IPS-18a (cell line): ENCODE measurements at regions not wholly inside any gene's neighbourhood (a gene's known extent, or its start where the extent isn't known, plus 50 kb on each side); places are given as distances from the start of the nearest gene placed in this dataset.
"Not testable (repeated sequence)": the region's sequence is repeated elsewhere in the genome, so short reads cannot be mapped to it uniquely, and the experiment has no call there.

Experiments used
- H3K27ac ChIP-seq: one replicate; pipeline ENCODE4 v1.5.1; 2013; ENCODE audit warnings: low read length
- H3K27me3 ChIP-seq: one replicate; pipeline ENCODE4 v1.6.1; 2013; ENCODE audit warnings: mild to moderate bottlenecking, low read length; ENCODE audit not compliant: control insufficient read depth, insufficient read depth
- H3K36me3 ChIP-seq: one replicate; pipeline ENCODE4 v1.6.1; 2013; ENCODE audit warnings: low read depth, low read length; ENCODE audit not compliant: control insufficient read depth
- H3K4me1 ChIP-seq: one replicate; pipeline ENCODE4 v1.6.1; 2013; ENCODE audit warnings: low read depth, low read length; ENCODE audit not compliant: control insufficient read depth
- H3K4me3 ChIP-seq: one replicate; pipeline ENCODE4 v1.5.1; 2013; ENCODE audit warnings: low read length
- H3K9ac ChIP-seq: one replicate; pipeline ENCODE4 v1.6.1; 2013; ENCODE audit warnings: mild to moderate bottlenecking, low read length, moderate library complexity
- H3K9me3 ChIP-seq: one replicate; pipeline ENCODE4 v1.6.1; 2013; ENCODE audit warnings: low read depth, low read length; ENCODE audit not compliant: control insufficient read depth

GRCh38 chr4:31750581-31750980 lies 1030.4 kb downstream of the PCDH7 start:
- H3K36me3 ChIP-seq, H3K27me3 ChIP-seq, H3K4me1 ChIP-seq, H3K9me3 ChIP-seq, H3K9ac ChIP-seq, H3K27ac ChIP-seq, H3K4me3 ChIP-seq: not testable (repeated sequence)

- Histone ChIP-seq H3K9me3 (no peaks in the 10 kb centered on the region), H3K9ac (no peak overlapping the region), H3K27ac (no peak overlapping the region), H3K27me3 (no peaks in the 10 kb centered on the region), H3K36me3 (no peaks in the 10 kb centered on the region), H3K4me3 (no peak overlapping the region), H3K4me1 (no peaks in the 10 kb centered on the region)
These were observed 1035.6 kb downstream of the PCDH7 start for GRCh38 chr4:31755751-31756150.

GRCh38 chr4:31768756-31769155 lies 1048.6 kb downstream of the PCDH7 start:
- Histone ChIP-seq H3K9ac (no peak overlapping the region), H3K36me3 (no peaks in the 10 kb centered on the region), H3K4me1 (no peaks in the 10 kb centered on the region), H3K27me3 (no peaks in the 10 kb centered on the region), H3K4me3 (no peak overlapping the region), H3K27ac (no peak overlapping the region), H3K9me3 (no peaks in the 10 kb centered on the region)

- Histone ChIP-seq H3K4me3 (no peak overlapping the region), H3K9ac (no peak overlapping the region), H3K4me1 (peaks cover under 1% of the 10 kb centered on the region), H3K27me3 (no peaks in the 10 kb centered on the region), H3K27ac (no peak overlapping the region), H3K36me3 (no peaks in the 10 kb centered on the region), H3K9me3 (no peaks in the 10 kb centered on the region)
These were observed 1063.1 kb downstream of the PCDH7 start for GRCh38 chr4:31783311-31783710.

- Histone ChIP-seq H3K9me3 (no peaks in the 10 kb centered on the region), H3K4me3 (no peak overlapping the region), H3K27me3 (no peaks in the 10 kb centered on the region), H3K36me3 (no peaks in the 10 kb centered on the region), H3K9ac (no peak overlapping the region), H3K27ac (no peak overlapping the region), H3K4me1 (peaks cover 6% of the 10 kb centered on the region)
These were observed 1064.4 kb downstream of the PCDH7 start for GRCh38 chr4:31784558-31784957.

GRCh38 chr4:31787701-31788100 lies 1067.5 kb downstream of the PCDH7 start:
- Histone ChIP-seq H3K36me3 (no peaks in the 10 kb centered on the region), H3K27me3 (no peaks in the 10 kb centered on the region), H3K9ac (no peak overlapping the region), H3K9me3 (no peaks in the 10 kb centered on the region), H3K27ac (no peak overlapping the region), H3K4me1 (peaks cover 6% of the 10 kb centered on the region), H3K4me3 (no peak overlapping the region)

- Histone ChIP-seq H3K36me3 (no peaks in the 10 kb centered on the region), H3K27ac (no peak overlapping the region), H3K27me3 (no peaks in the 10 kb centered on the region), H3K9me3 (no peaks in the 10 kb centered on the region), H3K9ac (no peak overlapping the region), H3K4me3 (no peak overlapping the region), H3K4me1 (peaks cover 6% of the 10 kb centered on the region)
These were observed 1068.5 kb downstream of the PCDH7 start for GRCh38 chr4:31788676-31789075.

- no peaks in the 10 kb centered on the region for H3K27me3 ChIP-seq
- no peak overlapping the region for H3K27ac ChIP-seq
- no peak overlapping the region for H3K9ac ChIP-seq
- H3K36me3 ChIP-seq: no peaks in the 10 kb centered on the region
- H3K4me3 ChIP-seq: no peak overlapping the region
- H3K4me1 ChIP-seq: peaks cover 6% of the 10 kb centered on the region
- H3K9me3 ChIP-seq: no peaks in the 10 kb centered on the region
These were observed 1071.5 kb downstream of the PCDH7 start for GRCh38 chr4:31791666-31792065.

GRCh38 chr4:31793907-31794306 lies 1073.7 kb downstream of the PCDH7 start:
- H3K4me3 ChIP-seq: no peak overlapping the region
- H3K9ac ChIP-seq: no peak overlapping the region
- no peaks in the 10 kb centered on the region for H3K4me1 ChIP-seq
- no peaks in the 10 kb centered on the region for H3K27me3 ChIP-seq
- H3K9me3 ChIP-seq: no peaks in the 10 kb centered on the region
- no peaks in the 10 kb centered on the region for H3K36me3 ChIP-seq
- no peak overlapping the region for H3K27ac ChIP-seq

- H3K27me3 ChIP-seq, H3K9me3 ChIP-seq, H3K4me3 ChIP-seq, H3K4me1 ChIP-seq, H3K9ac ChIP-seq, H3K36me3 ChIP-seq, H3K27ac ChIP-seq: not testable (repeated sequence)
These were observed 1076.9 kb downstream of the PCDH7 start for GRCh38 chr4:31797052-31797451.

GRCh38 chr4:31803526-31804195 lies 1083.5 kb downstream of the PCDH7 start:
- H3K27me3 ChIP-seq: no peaks in the 10 kb centered on the region
- H3K36me3 ChIP-seq: no peaks in the 10 kb centered on the region
- H3K27ac ChIP-seq: no peak overlapping the region
- H3K9ac ChIP-seq: no peak overlapping the region
- no peak overlapping the region for H3K4me3 ChIP-seq
- no peaks in the 10 kb centered on the region for H3K9me3 ChIP-seq
- no peaks in the 10 kb centered on the region for H3K4me1 ChIP-seq

GRCh38 chr4:31807036-31807435 lies 1086.9 kb downstream of the PCDH7 start:
- H3K27ac ChIP-seq: no peak overlapping the region
- H3K36me3 ChIP-seq: no peaks in the 10 kb centered on the region
- H3K27me3 ChIP-seq: no peaks in the 10 kb centered on the region
- H3K9ac ChIP-seq: no peak overlapping the region
- H3K4me1 ChIP-seq: no peaks in the 10 kb centered on the region
- H3K4me3 ChIP-seq: no peak overlapping the region
- no peaks in the 10 kb centered on the region for H3K9me3 ChIP-seq
